AG04450 (cell line): ENCODE measurements at regions not wholly inside any gene's neighbourhood (a gene's known extent, or its start where the extent isn't known, plus 50 kb on each side); places are given as distances from the start of the nearest gene placed in this dataset.

Source experiments
- CTCF ChIA-PET: fragments of 300-600, 350-600 bp; formaldehyde crosslinking; extraction: SDS; loops from one replicate; lab custom pipeline; 2022; ENCODE audit warnings: antibody characterized with exemption, inconsistent platforms; lab: Charles Lee
- POLR2A ChIA-PET: fragments of 350-600 bp; formaldehyde crosslinking; extraction: SDS; loops from one replicate; lab custom pipeline; 2021; ENCODE audit warnings: antibody characterized with exemption, inconsistent platforms; lab: Yijun Ruan, JAX
- DNase-seq: peaks from one replicate; pipeline ENCODE4 v3.0.0-alpha.2; 2011; ENCODE audit warnings: low read depth, low spot score
- H3K27ac ChIP-seq: one replicate; pipeline ENCODE4 v1.5.1; 2012; ENCODE audit warnings: low read depth, low read length, control low read depth
- H3K27me3 ChIP-seq: one replicate; pipeline ENCODE4 v1.6.0; 2012; ENCODE audit warnings: low read length; ENCODE audit not compliant: control insufficient read depth, insufficient read depth
- H3K4me3 ChIP-seq: 2 replicates; pipeline ENCODE4 v1.5.1; 2011; ENCODE audit warnings: mild to moderate bottlenecking, low read depth, low read length, control low read depth
- H3K9me3 ChIP-seq: 2 replicates; pipeline ENCODE4 v1.5.1; 2012; ENCODE audit warnings: low read length; ENCODE audit not compliant: control insufficient read depth, insufficient read depth
- CTCF ChIP-seq: IDR thresholded peaks from 2 replicates; pipeline ENCODE4 v1.5.1; 2011; ENCODE audit warnings: low read depth, low read length, control low read depth, inconsistent platforms

GRCh38 chr7:34299066-34299465, 359.0 kb upstream of the NPSR1 start:
- H3K4me3 ChIP-seq = no peak overlapping the region
- no peak overlapping the region for H3K27ac ChIP-seq
- no peak for DNase-seq
- ChIA-PET POLR2A (no interaction called here), CTCF (no interaction called here)
- no peaks in the 10 kb centered on the region for H3K9me3 ChIP-seq
- no peak for TF ChIP-seq CTCF
- H3K27me3 ChIP-seq = no peaks in the 10 kb centered on the region

- no peak for DNase-seq
- ChIA-PET CTCF (interaction anchor here (2.4 kb wide), 1 partner anchor 13 kb away, joined by 11 read pairs; no protein-coding TSS in a partner anchor), POLR2A (no interaction called here)
- Histone ChIP-seq H3K9me3 (no peaks in the 10 kb centered on the region; the same call in 1 of the 2 replicates), H3K27ac (no peak overlapping the region), H3K4me3 (no peak overlapping the region), H3K27me3 (no peaks in the 10 kb centered on the region)
- no peak for TF ChIP-seq CTCF
Observed at GRCh38 chr7:34307540-34307939, 350.5 kb upstream of the NPSR1 start.

GRCh38 chr7:34308595-34308994, 349.4 kb upstream of the NPSR1 start:
- no peak overlapping the region for H3K4me3 ChIP-seq
- no peak for TF ChIP-seq CTCF
- no peak overlapping the region for H3K27ac ChIP-seq
- POLR2A ChIA-PET = no interaction called here
- no peaks in the 10 kb centered on the region for H3K27me3 ChIP-seq
- no peak for DNase-seq
- no peaks in the 10 kb centered on the region; the same call in 1 of the 2 replicates for H3K9me3 ChIP-seq
- CTCF ChIA-PET = no interaction called here

GRCh38 chr7:34309116-34309515, 348.9 kb upstream of the NPSR1 start:
- DNase-seq = no peak
- POLR2A ChIA-PET = no interaction called here
- H3K27me3 ChIP-seq = no peaks in the 10 kb centered on the region
- H3K4me3 ChIP-seq = no peak overlapping the region
- H3K9me3 ChIP-seq = no peaks in the 10 kb centered on the region; the same call in 1 of the 2 replicates
- no peak for TF ChIP-seq CTCF
- CTCF ChIA-PET = no interaction called here
- H3K27ac ChIP-seq = no peak overlapping the region

GRCh38 chr7:34309584-34309983, 348.4 kb upstream of the NPSR1 start:
- DNase-seq = no peak
- Histone ChIP-seq H3K27ac (no peak overlapping the region), H3K4me3 (no peak overlapping the region), H3K9me3 (no peaks in the 10 kb centered on the region; the same call in 1 of the 2 replicates), H3K27me3 (no peaks in the 10 kb centered on the region)
- no peak for TF ChIP-seq CTCF
- ChIA-PET CTCF (no interaction called here), POLR2A (no interaction called here)
